ENCODE measurements at regions not wholly inside any gene's neighbourhood (a gene's known extent, or its start where the extent isn't known, plus 50 kb on each side); places are given as distances from the start of the nearest gene placed in this dataset.

GRCh38 chr5:125367702-125368101 lies 621.3 kb upstream of the ZNF608 start:
- Histone ChIP-seq H3K4me1 (ENCODE audit: control insufficient read depth, extremely low read depth, insufficient read depth, low read length) (peaks cover 3% of the 10 kb centered on the region), H4K20me1 (replicated peaks; ENCODE audit: control insufficient read depth, extremely low read depth, insufficient read depth, low read length) (no peaks in the 10 kb centered on the region), H3K9ac (replicated peaks; ENCODE audit: extremely low read depth, insufficient read depth, low read length) (no peak overlapping the region), H3K4me2 (ENCODE audit: insufficient read depth, low read length) (no peak overlapping the region), H3K9me1 (replicated peaks; ENCODE audit: control insufficient read depth, extremely low read depth, insufficient read depth, low read length) (no peaks in the 10 kb centered on the region), H3K79me2 (ENCODE audit: control insufficient read depth, insufficient read depth, low read length) (no peaks in the 10 kb centered on the region), H3K36me3 (ENCODE audit: control insufficient read depth in 2 of 2, extremely low read depth in 1 of 2, insufficient read depth in 2 of 2, low read length in 2 of 2) (no peaks in the 10 kb centered on the region), H2AFZ (ENCODE audit: low read depth, low read length) (no peak overlapping the region), H3K9me3 (replicated peaks; ENCODE audit: control insufficient read depth, insufficient read depth, low read length) (no peaks in the 10 kb centered on the region), H3K27ac (ENCODE audit: insufficient read depth, low read depth, low read length) (no peak overlapping the region), H3K4me3 (replicated peaks in 1 of 3; ENCODE audit: insufficient read depth in 1 of 3, low read depth in 1 of 3, low read length in 3 of 3) (no peak overlapping the region), H3K27me3 (ENCODE audit: control insufficient read depth in 2 of 2, insufficient read depth in 2 of 2, low read length in 2 of 2) (no peaks in the 10 kb centered on the region)
- POLR2A ChIA-PET, result no interaction called here
- no peak for TF ChIP-seq POLR2A (IDR thresholded peaks at IDR 0.05; ENCODE audit: low read depth, low read length)
- TF ChIP-seq JUN (IDR thresholded peaks at IDR 0.05; ENCODE audit: borderline replicate concordance, insufficient read depth, insufficient read length, low read depth), result no peak
- TF ChIP-seq CTCF (IDR thresholded peaks at IDR 0.05; ENCODE audit: extremely low read depth in 1 of 2, insufficient read depth in 1 of 2, low read depth in 1 of 2, low read length in 2 of 2), result no peak
- no peak for TF ChIP-seq FOS (IDR thresholded peaks at IDR 0.05; ENCODE audit: borderline replicate concordance, insufficient read depth, low read length)
- no peak for TF ChIP-seq MYC (IDR thresholded peaks at IDR 0.05; ENCODE audit: low read depth, low read length)
- TF ChIP-seq EZH2 (IDR thresholded peaks at IDR 0.05; ENCODE audit: borderline replicate concordance, low read depth, low read length, severe bottlenecking), result no peak
- TF ChIP-seq POLR2AphosphoS5 (IDR thresholded peaks at IDR 0.05; ENCODE audit: insufficient read depth, low read depth, low read length), result no peak
- TF ChIP-seq GATA2 (IDR thresholded peaks at IDR 0.05; ENCODE audit: insufficient read depth, insufficient read length, low read depth, low read length), result no peak
- no peak for TF ChIP-seq MAX (IDR thresholded peaks at IDR 0.05; ENCODE audit: insufficient read depth, insufficient read length)
- dilution Hi-C loops (cut with MboI; ENCODE audit: extremely low pct_ligation_motif_present, low sequenced_read_pairs), result no loop called here
- intact Hi-C loops (cut with micrococcal nuclease), result no loop called here
- CTCF ChIA-PET, result no interaction called here
- no TSS peak for BruUV-seq (replicated peaks)
- DNase-seq (ENCODE audit: low read depth, low spot score) (no peak), FAIRE-seq (no peak)

All from endothelial cell of umbilical vein (primary cell).